Trophoblast cell (in vitro differentiated cells and primary cell): ENCODE measurements at regions not wholly inside any gene's neighbourhood (a gene's known extent, or its start where the extent isn't known, plus 50 kb on each side); places are given as distances from the start of the nearest gene placed in this dataset.
A peak's percentile ranks its signal among the peaks of the same experiment; 100 is the strongest.

Source experiments
- DNase-seq, 2 donors: peaks; one replicate each; pipeline ENCODE4 v3.0.0-alpha.2; 2016
- H2AFZ ChIP-seq: 2 replicates; pipeline ENCODE4 v1.6.1; 2013; ENCODE audit warnings: low read length, moderate library complexity, mild to moderate bottlenecking; ENCODE audit not compliant: insufficient read depth, poor library complexity
- H2AK5ac ChIP-seq: 2 replicates; pipeline ENCODE4 v1.6.1; 2013; ENCODE audit warnings: mild to moderate bottlenecking, low read length
- H2BK120ac ChIP-seq: 2 replicates; pipeline ENCODE4 v1.6.1; 2013; ENCODE audit warnings: low read length, mild to moderate bottlenecking, moderate library complexity; ENCODE audit not compliant: insufficient read depth, poor library complexity
- H2BK12ac ChIP-seq: 2 replicates; pipeline ENCODE4 v1.6.1; 2013; ENCODE audit warnings: mild to moderate bottlenecking, low read length, moderate library complexity
- H2BK5ac ChIP-seq: 2 replicates; pipeline ENCODE4 v1.6.1; 2013; ENCODE audit warnings: low read length, low read depth, moderate library complexity, mild to moderate bottlenecking; ENCODE audit not compliant: poor library complexity
- H3K14ac ChIP-seq: 2 replicates; pipeline ENCODE4 v1.6.1; 2013; ENCODE audit warnings: mild to moderate bottlenecking, low read length
- H3K18ac ChIP-seq: 2 replicates; pipeline ENCODE4 v1.6.1; 2013; ENCODE audit warnings: mild to moderate bottlenecking, low read length
- H3K23ac ChIP-seq: 2 replicates; pipeline ENCODE4 v1.6.1; 2013; ENCODE audit warnings: low read length
- H3K27ac ChIP-seq: 2 replicates; pipeline ENCODE4 v1.5.1; 2013; ENCODE audit warnings: low read depth, mild to moderate bottlenecking, inconsistent platforms, low read length, moderate library complexity
- H3K27me3 ChIP-seq: 2 replicates; pipeline ENCODE4 v1.6.1; 2013; ENCODE audit warnings: inconsistent platforms, mild to moderate bottlenecking, low read length, moderate library complexity; ENCODE audit not compliant: insufficient read depth
- H3K36me3 ChIP-seq, 2 experiments: 1 replicate in 1 of 2; 2 replicates in 1 of 2; pipeline ENCODE4 v1.6.1; 2013; ENCODE audit warnings: low read length in 2 of 2, mild to moderate bottlenecking in 2 of 2, moderate library complexity in 1 of 2; ENCODE audit not compliant: insufficient read depth in 2 of 2, control insufficient read depth in 1 of 2
- H3K4ac ChIP-seq: 2 replicates; pipeline ENCODE4 v1.6.1; 2013; ENCODE audit warnings: low read depth, mild to moderate bottlenecking, low read length, moderate library complexity
- H3K4me1 ChIP-seq, 2 experiments: 1 replicate in 1 of 2; 2 replicates in 1 of 2; pipeline ENCODE4 v1.6.1; 2013; ENCODE audit warnings: low read length in 2 of 2, mild to moderate bottlenecking in 2 of 2, moderate library complexity in 1 of 2; ENCODE audit not compliant: insufficient read depth in 2 of 2, control insufficient read depth in 1 of 2
- H3K4me2 ChIP-seq: 2 replicates; pipeline ENCODE4 v1.6.1; 2013; ENCODE audit warnings: inconsistent platforms, mild to moderate bottlenecking, low read length, moderate library complexity
- H3K4me3 ChIP-seq: 2 replicates; pipeline ENCODE4 v1.5.1; 2013; ENCODE audit warnings: mild to moderate bottlenecking, low read depth, low read length, inconsistent platforms
- H3K79me1 ChIP-seq: one replicate; pipeline ENCODE4 v1.6.1; 2013; ENCODE audit warnings: low read length
- H3K79me2 ChIP-seq: 2 replicates; pipeline ENCODE4 v1.6.1; 2013; ENCODE audit warnings: low read length, mild to moderate bottlenecking; ENCODE audit not compliant: control insufficient read depth, insufficient read depth, poor library complexity
- H3K9ac ChIP-seq: 2 replicates; pipeline ENCODE4 v1.6.1; 2013; ENCODE audit warnings: mild to moderate bottlenecking, low read length
- H3K9me3 ChIP-seq: 2 replicates; pipeline ENCODE4 v1.6.1; 2013; ENCODE audit warnings: low read depth, mild to moderate bottlenecking, control low read depth, inconsistent platforms, low read length; ENCODE audit not compliant: insufficient read depth
- H4K12ac ChIP-seq: 2 replicates; pipeline ENCODE4 v1.6.1; 2013; ENCODE audit warnings: low read depth, mild to moderate bottlenecking, low read length, moderate library complexity
- H4K8ac ChIP-seq: 2 replicates; pipeline ENCODE4 v1.6.1; 2013; ENCODE audit warnings: low read depth, mild to moderate bottlenecking, low read length, moderate library complexity
- H4K91ac ChIP-seq: one replicate; pipeline ENCODE4 v1.6.1; 2013; ENCODE audit warnings: low read depth, mild to moderate bottlenecking, low read length, moderate library complexity
- WGBS: extraction: QIAGEN DNeasy Blood & Tissue Kit; methylation state at CpG from one replicate; pipeline ENCODE4 v1.1.7; 2013; ENCODE audit warnings: missing lambda C conversion rate; ENCODE audit not compliant: insufficient read length, insufficient coverage; ENCODE audit errors: extremely low coverage; 5-methylcytosine and 5-hydroxymethylcytosine counted together

DNA sequence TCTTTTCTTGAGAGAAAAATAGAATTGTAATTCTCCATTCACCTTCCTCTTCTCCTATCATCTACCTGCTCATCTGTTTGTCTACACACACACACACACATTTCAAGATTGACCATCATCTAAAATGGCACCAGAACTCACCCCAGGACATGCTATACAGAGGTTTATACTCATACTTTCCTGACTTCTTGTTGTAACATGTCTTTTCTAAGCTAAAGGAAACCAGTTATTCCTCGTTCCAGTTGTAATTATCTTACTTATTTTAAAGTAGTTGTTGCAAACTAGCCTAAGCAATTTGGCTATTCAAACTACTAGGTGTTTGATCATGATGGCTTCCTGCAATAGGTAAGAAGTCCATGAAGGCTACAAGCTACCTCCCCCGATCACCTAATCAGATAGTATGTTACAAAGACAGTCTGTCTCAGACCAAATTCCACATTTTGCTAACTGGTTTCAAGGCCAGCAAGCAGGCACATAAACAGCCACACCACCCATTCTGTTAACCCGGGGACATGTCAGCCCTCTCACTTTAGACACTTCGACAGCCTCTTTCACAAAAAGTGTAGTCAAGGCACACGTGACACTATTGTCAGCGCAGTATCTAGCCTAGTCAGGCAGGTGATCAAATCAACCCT is 189.7 kb downstream of the SHQ1 start:
- H3K4me2 ChIP-seq = no peak overlapping the region
- WGBS = no CpG with 5 or more reads among the region's 6 CpGs
- H3K4me1 ChIP-seq = peaks cover 4 to 8% of the 10 kb centered on the region in 2 experiments
- H3K9ac ChIP-seq = no peak overlapping the region
- H2BK5ac ChIP-seq = no peak overlapping the region
- H2BK120ac ChIP-seq = no peak overlapping the region
- no peaks in the 10 kb centered on the region for H3K9me3 ChIP-seq
- no peak overlapping the region for H3K4ac ChIP-seq
- no peaks in the 10 kb centered on the region for H3K27me3 ChIP-seq
- H3K23ac ChIP-seq = no peak overlapping the region
- peak in 1 of 2 donors; percentile 48 for DNase-seq
- H2AK5ac ChIP-seq = no peak overlapping the region
- H2BK12ac ChIP-seq = no peak overlapping the region
- no peak overlapping the region for H4K8ac ChIP-seq
- H2AFZ ChIP-seq = no peak overlapping the region
- H4K91ac ChIP-seq = no peak overlapping the region
- no peak overlapping the region for H3K27ac ChIP-seq
- H4K12ac ChIP-seq = no peak overlapping the region
- H3K36me3 ChIP-seq = no peaks in the 10 kb centered on the region
- no peaks in the 10 kb centered on the region for H3K79me2 ChIP-seq
- H3K79me1 ChIP-seq = peaks cover 3% of the 10 kb centered on the region
- no peak overlapping the region for H3K18ac ChIP-seq
- H3K4me3 ChIP-seq = no peak overlapping the region
- no peak overlapping the region for H3K14ac ChIP-seq

DNA sequence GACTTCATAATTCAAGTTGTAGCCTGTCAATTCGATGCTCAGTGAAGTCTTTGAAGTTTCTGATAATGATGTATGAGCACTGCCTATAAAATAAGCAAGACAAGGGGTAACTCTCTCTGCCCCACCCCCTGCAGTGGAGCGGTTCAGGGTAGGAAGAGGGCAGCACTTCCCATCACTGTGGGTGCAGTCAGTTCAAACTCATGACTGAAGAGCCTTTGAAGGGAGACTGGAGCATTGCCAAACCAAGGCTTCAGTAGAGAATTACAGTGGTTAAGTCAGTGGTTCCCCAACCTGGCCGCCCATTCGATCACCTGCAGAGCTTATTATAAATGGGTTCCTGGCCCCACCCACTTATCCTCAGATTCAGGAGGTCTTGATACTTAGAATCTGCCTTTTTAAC is 190.6 kb downstream of the SHQ1 start:
- no peak overlapping the region for H2BK120ac ChIP-seq
- no peak overlapping the region for H3K18ac ChIP-seq
- H4K8ac ChIP-seq = no peak overlapping the region
- H3K9ac ChIP-seq = no peak overlapping the region
- no peak overlapping the region for H3K4ac ChIP-seq
- no peak overlapping the region for H2AFZ ChIP-seq
- no peak overlapping the region for H2AK5ac ChIP-seq
- H3K36me3 ChIP-seq = no peaks in the 10 kb centered on the region
- H3K4me3 ChIP-seq = no peak overlapping the region
- peaks cover 4 to 8% of the 10 kb centered on the region in 2 experiments for H3K4me1 ChIP-seq
- no peak for DNase-seq
- H4K91ac ChIP-seq = no peak overlapping the region
- no peak overlapping the region for H3K4me2 ChIP-seq
- no peak overlapping the region for H3K14ac ChIP-seq
- H2BK12ac ChIP-seq = no peak overlapping the region
- no peaks in the 10 kb centered on the region for H3K9me3 ChIP-seq
- no peaks in the 10 kb centered on the region for H3K79me2 ChIP-seq
- H4K12ac ChIP-seq = no peak overlapping the region
- H3K27me3 ChIP-seq = no peaks in the 10 kb centered on the region
- no CpG with 5 or more reads among the region's 4 CpGs for WGBS
- no peak overlapping the region for H2BK5ac ChIP-seq
- H3K27ac ChIP-seq = no peak overlapping the region
- peaks cover 3% of the 10 kb centered on the region for H3K79me1 ChIP-seq
- H3K23ac ChIP-seq = no peak overlapping the region

DNA sequence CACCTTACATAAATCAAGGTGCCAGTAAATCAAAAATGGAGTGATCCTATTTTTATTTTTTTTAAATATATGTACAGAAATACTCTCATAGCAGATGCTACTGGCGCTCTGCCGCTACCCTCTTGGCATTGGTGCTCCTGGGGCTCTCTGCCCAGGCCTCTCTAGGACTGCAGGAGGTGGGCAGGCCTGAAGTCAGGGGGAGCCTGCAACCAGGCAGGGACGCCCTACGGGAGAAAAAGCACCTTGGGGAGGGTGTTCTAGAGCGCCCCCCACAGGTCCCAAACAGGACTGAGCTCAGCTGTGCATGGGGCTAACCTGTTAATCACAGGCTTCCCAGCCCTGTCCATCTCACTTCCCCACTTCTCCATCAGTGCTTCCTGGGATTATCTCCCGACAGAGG is 192.5 kb downstream of the SHQ1 start:
- no peak overlapping the region for H2AFZ ChIP-seq
- no peak overlapping the region for H2BK120ac ChIP-seq
- peaks cover 5% of the 10 kb centered on the region for H3K9me3 ChIP-seq
- H3K4me2 ChIP-seq = no peak overlapping the region
- H3K79me1 ChIP-seq = peaks cover 3% of the 10 kb centered on the region
- H3K27ac ChIP-seq = no peak overlapping the region
- no peak overlapping the region for H2BK5ac ChIP-seq
- H4K12ac ChIP-seq = no peak overlapping the region
- WGBS = no CpG with 5 or more reads among the region's 6 CpGs
- H3K14ac ChIP-seq = no peak overlapping the region
- H3K18ac ChIP-seq = no peak overlapping the region
- H4K8ac ChIP-seq = no peak overlapping the region
- no peaks in the 10 kb centered on the region for H3K36me3 ChIP-seq
- no peak for DNase-seq
- no peak overlapping the region for H3K4me3 ChIP-seq
- H3K4me1 ChIP-seq = peaks cover 7% of the 10 kb centered on the region in 2 experiments
- no peak overlapping the region for H3K4ac ChIP-seq
- H2BK12ac ChIP-seq = no peak overlapping the region
- H3K27me3 ChIP-seq = no peaks in the 10 kb centered on the region
- no peaks in the 10 kb centered on the region for H3K79me2 ChIP-seq
- no peak overlapping the region for H3K9ac ChIP-seq
- H4K91ac ChIP-seq = no peak overlapping the region
- no peak overlapping the region for H3K23ac ChIP-seq
- H2AK5ac ChIP-seq = no peak overlapping the region

DNA sequence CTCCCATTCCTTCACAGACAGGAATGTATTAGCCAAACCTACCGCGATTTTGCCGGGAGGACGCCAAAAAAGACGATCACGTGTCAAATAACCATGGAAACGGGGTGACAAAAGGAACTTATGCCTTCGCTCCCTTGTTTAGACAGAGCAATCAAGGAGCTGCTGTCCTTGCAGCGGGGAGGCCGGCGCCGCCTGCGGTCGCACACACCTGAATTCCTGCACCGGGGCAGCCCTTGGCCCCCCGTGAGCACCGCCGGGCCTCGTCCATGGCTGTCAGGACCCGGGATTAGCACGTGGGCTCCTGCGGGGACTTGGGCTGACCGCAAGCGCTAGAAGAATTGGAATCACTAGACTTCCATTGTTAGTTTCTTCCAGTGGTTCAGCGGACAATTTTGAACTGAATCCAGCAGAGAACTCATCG is 193.1 kb downstream of the SHQ1 start:
- WGBS = no CpG with 5 or more reads among the region's 26 CpGs
- H3K79me1 ChIP-seq = peaks cover 3% of the 10 kb centered on the region

More for the DNA sequence above, 193.1 kb downstream of the SHQ1 start:
- Histone ChIP-seq H3K18ac (no peak overlapping the region), H3K9ac (no peak overlapping the region), H2BK120ac (no peak overlapping the region), H4K8ac (no peak overlapping the region), H3K23ac (no peak overlapping the region), H3K4me1 (peaks cover 7% of the 10 kb centered on the region in 2 experiments), H4K91ac (no peak overlapping the region), H3K4me2 (peak overlapping the region; percentile 33), H4K12ac (no peak overlapping the region), H2AK5ac (no peak overlapping the region), H3K36me3 (no peaks in the 10 kb centered on the region), H3K79me2 (no peaks in the 10 kb centered on the region), H2BK5ac (no peak overlapping the region), H3K4me3 (no peak overlapping the region), H3K27me3 (no peaks in the 10 kb centered on the region), H2BK12ac (no peak overlapping the region), H3K4ac (no peak overlapping the region), H3K9me3 (peaks cover 5% of the 10 kb centered on the region), H3K14ac (no peak overlapping the region), H3K27ac (no peak overlapping the region), H2AFZ (no peak overlapping the region)
- peak in 1 of 2 donors; percentile 46 for DNase-seq
